Activated CD8-positive, alpha-beta T cell treated with anti-CD3 and anti-CD28 coated beads, Interleukin-2, amount 10 ng/mL, durations not matched to agents 7 days and 5 days (primary cell): ENCODE measurements at regions not wholly inside any gene's neighbourhood (a gene's known extent, or its start where the extent isn't known, plus 50 kb on each side); places are given as distances from the start of the nearest gene placed in this dataset.
"Not testable (repeated sequence)": the region's sequence is repeated elsewhere in the genome, so short reads cannot be mapped to it uniquely, and the experiment has no call there.

Source experiments
- ATAC-seq: fragments of 150-1000 bp; cut with Tn5 transposase; one replicate; pipeline ENCODE4 v1.10.0; 2021; ENCODE audit warnings: moderate library complexity
- CTCF ChIA-PET: fragments of 350-600 bp; sonication (Branson Sonifier 250); formaldehyde crosslinking; loops from one replicate; lab custom pipeline; 2021; ENCODE audit warnings: antibody characterized with exemption; lab: Charles Lee
- POLR2A ChIA-PET: fragments of 350-600 bp; sonication (Branson Sonifier 250); formaldehyde crosslinking; loops from one replicate; lab custom pipeline; 2021; ENCODE audit warnings: antibody characterized with exemption; lab: Charles Lee
- DNase-seq: peaks from one replicate; pipeline ENCODE4 v3.0.0-alpha.2; 2020
- H3K27ac Mint-ChIP-seq: one replicate; pipeline ENCODE4 v1.8.0; 2021; ENCODE audit warnings: mild to moderate bottlenecking, mixed read lengths
- H3K27me3 Mint-ChIP-seq: one replicate; pipeline ENCODE4 v1.8.0; 2021; ENCODE audit warnings: low read depth, mixed read lengths
- H3K36me3 Mint-ChIP-seq: one replicate; pipeline ENCODE4 v1.8.0; 2021; ENCODE audit warnings: low read depth, mixed read lengths
- H3K4me1 Mint-ChIP-seq: one replicate; pipeline ENCODE4 v1.8.0; 2021; ENCODE audit warnings: low read depth, mixed read lengths
- H3K4me3 Mint-ChIP-seq: one replicate; pipeline ENCODE4 v1.8.0; 2021; ENCODE audit warnings: mild to moderate bottlenecking, mixed read lengths
- H3K9me3 Mint-ChIP-seq: one replicate; pipeline ENCODE4 v1.8.0; 2022; ENCODE audit warnings: mixed read lengths; ENCODE audit not compliant: insufficient read depth

GRCh38 chr21:6363591-6363990 lies 4157.8 kb upstream of the TPTE start:
- H3K27me3 Mint-ChIP-seq, H3K36me3 Mint-ChIP-seq, ATAC-seq, H3K4me1 Mint-ChIP-seq, H3K9me3 Mint-ChIP-seq, POLR2A ChIA-PET, H3K27ac Mint-ChIP-seq, H3K4me3 Mint-ChIP-seq, DNase-seq: not testable (repeated sequence)
- CTCF ChIA-PET, result interaction anchor here (5.1 kb wide), 1 partner anchor 10 kb away, joined by 51 read pairs; no protein-coding TSS in a partner anchor

GRCh38 chr21:6368824-6369223 lies 4152.6 kb upstream of the TPTE start:
- not testable (repeated sequence) for H3K36me3 Mint-ChIP-seq

GRCh38 chr21:6373253-6373652 lies 4148.1 kb upstream of the TPTE start:
- H3K4me1 Mint-ChIP-seq, H3K4me3 Mint-ChIP-seq, H3K27ac Mint-ChIP-seq, POLR2A ChIA-PET, ATAC-seq, H3K27me3 Mint-ChIP-seq, H3K36me3 Mint-ChIP-seq, H3K9me3 Mint-ChIP-seq: not testable (repeated sequence)
- CTCF ChIA-PET, result interaction anchor here (1.4 to 3.9 kb wide), 2 partner anchors 9 to 14 kb away, joined by 6 to 51 read pairs; no protein-coding TSS in a partner anchor
- DNase-seq, result peak; percentile 23

More at GRCh38 chr21:6368824-6369223, 4152.6 kb upstream of the TPTE start:
- ATAC-seq, CTCF ChIA-PET, H3K27ac Mint-ChIP-seq, H3K27me3 Mint-ChIP-seq, H3K9me3 Mint-ChIP-seq, H3K4me1 Mint-ChIP-seq, H3K4me3 Mint-ChIP-seq, POLR2A ChIA-PET: not testable (repeated sequence)
- peak; percentile 21 for DNase-seq

- H3K9me3 Mint-ChIP-seq, H3K27me3 Mint-ChIP-seq, POLR2A ChIA-PET, H3K36me3 Mint-ChIP-seq, ATAC-seq, H3K4me3 Mint-ChIP-seq, H3K4me1 Mint-ChIP-seq, H3K27ac Mint-ChIP-seq: not testable (repeated sequence)
- peak; percentile 26 for DNase-seq
- CTCF ChIA-PET, result interaction anchor here (1.4 to 3.9 kb wide), 2 partner anchors 10 to 15 kb away, joined by 6 to 51 read pairs; no protein-coding TSS in a partner anchor
Observed at GRCh38 chr21:6374232-6374631, 4147.2 kb upstream of the TPTE start.

- CTCF ChIA-PET, result interaction anchor here (1.4 to 3.9 kb wide), 2 partner anchors 11 to 15 kb away, joined by 6 to 51 read pairs; no protein-coding TSS in a partner anchor
- peak; percentile 25 for DNase-seq
- H3K9me3 Mint-ChIP-seq, H3K36me3 Mint-ChIP-seq, ATAC-seq, H3K4me3 Mint-ChIP-seq, POLR2A ChIA-PET, H3K27me3 Mint-ChIP-seq, H3K4me1 Mint-ChIP-seq, H3K27ac Mint-ChIP-seq: not testable (repeated sequence)
Observed at GRCh38 chr21:6374926-6375325, 4146.5 kb upstream of the TPTE start.

GRCh38 chr21:6375776-6376175 lies 4145.6 kb upstream of the TPTE start:
- H3K27ac Mint-ChIP-seq, H3K27me3 Mint-ChIP-seq, H3K4me3 Mint-ChIP-seq, ATAC-seq, H3K4me1 Mint-ChIP-seq, H3K36me3 Mint-ChIP-seq, H3K9me3 Mint-ChIP-seq, CTCF ChIA-PET, POLR2A ChIA-PET: not testable (repeated sequence)
- DNase-seq, result peak; percentile 20

- H3K27me3 Mint-ChIP-seq, POLR2A ChIA-PET, ATAC-seq, H3K36me3 Mint-ChIP-seq, CTCF ChIA-PET, H3K27ac Mint-ChIP-seq, H3K9me3 Mint-ChIP-seq, H3K4me1 Mint-ChIP-seq, H3K4me3 Mint-ChIP-seq: not testable (repeated sequence)
- peak; percentile 4 for DNase-seq
Observed at GRCh38 chr21:6376321-6377070, 4144.9 kb upstream of the TPTE start.
